A549 (cell line): ENCODE measurements at regions not wholly inside any gene's neighbourhood (a gene's known extent, or its start where the extent isn't known, plus 50 kb on each side); places are given as distances from the start of the nearest gene placed in this dataset.

Source experiments
- ATAC-seq, 2 experiments: fragments of 200-7000 bp in 1 of 2; fragments of >200 bp in 1 of 2; cut with Nextera tagmentation in 1 of 2; cut with Tn5 transposase in 1 of 2; 3 replicates each; pipeline versions ENCODE4 v1.8.0 to v1.9.1; 2018 to 2020; ENCODE audit warnings: mild to moderate bottlenecking in 1 of 2, moderate library complexity in 1 of 2
- CTCF ChIA-PET: fragments of 300-600 bp; sonication (Branson Sonifier 250); formaldehyde crosslinking; extraction: SDS; loops from one replicate; lab custom pipeline; 2021; ENCODE audit warnings: antibody characterized with exemption, inconsistent platforms; lab: Yijun Ruan, JAX
- POLR2A ChIA-PET: fragments of 350-600 bp; formaldehyde crosslinking; extraction: SDS; loops from one replicate; lab custom pipeline; 2021; ENCODE audit warnings: antibody characterized with exemption, inconsistent platforms; lab: Yijun Ruan, JAX
- DNase-seq, 2 experiments: peaks; one replicate each; pipeline versions ENCODE4 v3.0.0 to v3.0.0-alpha.2; 2011 to 2016; ENCODE audit warnings: low read depth in 1 of 2, low spot score in 1 of 2
- FAIRE-seq: peaks from 2 replicates; lab custom pipeline; 2011; peaks lifted over from hg19 to GRCh38; lab: Jason Lieb, UNC
- H3K27ac ChIP-seq, 2 experiments: fragments of >200 bp; sonication (Bioruptor Twin); formaldehyde crosslinking; 3 replicates each; pipeline ENCODE4 v1.5.1; 2016 to 2017
- H3K4me1 ChIP-seq: fragments of >200 bp; sonication (Bioruptor Twin); formaldehyde crosslinking; 3 replicates; pipeline ENCODE4 v1.6.1; 2016
- H3K4me2 ChIP-seq: fragments of >200 bp; sonication (Bioruptor Twin); formaldehyde crosslinking; 3 replicates; pipeline ENCODE4 v1.6.1; 2016
- H3K4me3 ChIP-seq: fragments of >200 bp; sonication (Bioruptor Twin); formaldehyde crosslinking; 3 replicates; pipeline ENCODE4 v1.5.1; 2016
- H3K9me3 ChIP-seq: fragments of >200 bp; sonication (Bioruptor Twin); formaldehyde crosslinking; 3 replicates; pipeline ENCODE4 v1.6.1; 2016
- CBX8 ChIP-seq: fragments of 200-600 bp; sonication (generic); IDR thresholded peaks from 2 replicates; pipeline ENCODE4 v1.6.1; 2016
- CEBPB ChIP-seq, 2 experiments: fragments of >200 bp in 1 of 2; sonication (Bioruptor Twin) in 1 of 2; formaldehyde crosslinking in 1 of 2; IDR thresholded peaks; 2 replicates each; pipeline ENCODE4 v1.6.1; 2012 to 2016
- CHD2 ChIP-seq: fragments of 150-350 bp; IDR thresholded peaks from 2 replicates; pipeline ENCODE4 v1.6.1; 2014; ENCODE audit warnings: low read length; ENCODE audit not compliant: partially characterized antibody
- E2F6 ChIP-seq: IDR thresholded peaks from 2 replicates; pipeline ENCODE4 v1.6.1; 2012; ENCODE audit warnings: low read depth, borderline replicate concordance
- ELK1 ChIP-seq: fragments of 150-350 bp; IDR thresholded peaks from 2 replicates; pipeline ENCODE4 v1.6.1; 2014; ENCODE audit warnings: low read depth, mild to moderate bottlenecking, low read length
- ESRRA ChIP-seq: fragments of 150-350 bp; IDR thresholded peaks from 2 replicates; pipeline ENCODE4 v1.6.1; 2014; ENCODE audit warnings: mild to moderate bottlenecking, low read length, borderline replicate concordance
- FOSB ChIP-seq: fragments of 250-450 bp; sonication (Bioruptor Pico); IDR thresholded peaks from 2 replicates; pipeline ENCODE4 v1.5.0; 2020; ENCODE audit warnings: mild to moderate bottlenecking, moderate library complexity
- FOSL2 ChIP-seq, 2 experiments: fragments of 450-650 bp in 1 of 2; fragments of >200 bp in 1 of 2; sonication (Bioruptor Twin) in 1 of 2; formaldehyde crosslinking; IDR thresholded peaks; 2 replicates each; pipeline versions ENCODE4 v1.5.0 to v1.6.1; 2016 to 2020; ENCODE audit warnings: mild to moderate bottlenecking in 1 of 2, moderate library complexity in 1 of 2
- FOXS1 ChIP-seq: fragments of 250-450 bp; sonication (Bioruptor Pico); IDR thresholded peaks from 2 replicates; pipeline ENCODE4 v1.5.0; 2020; ENCODE audit warnings: mild to moderate bottlenecking, moderate library complexity
- GATA3 ChIP-seq: IDR thresholded peaks from 2 replicates; pipeline ENCODE4 v1.6.1; 2012; ENCODE audit warnings: borderline replicate concordance
- HDAC2 ChIP-seq: fragments of 200-600 bp; sonication (generic); IDR thresholded peaks from 2 replicates; pipeline ENCODE4 v1.6.1; 2016
- HES2 ChIP-seq: fragments of >200 bp; sonication (Bioruptor Twin); formaldehyde crosslinking; IDR thresholded peaks from 2 replicates; pipeline ENCODE4 v1.6.1; 2016
- HOXB13 ChIP-seq: fragments of 250-450 bp; sonication (Bioruptor Pico); IDR thresholded peaks from 2 replicates; pipeline ENCODE4 v1.5.0; 2020; ENCODE audit warnings: low read depth, mild to moderate bottlenecking, moderate library complexity
- JUN ChIP-seq, 2 experiments: fragments of >200 bp; sonication (Bioruptor Twin); formaldehyde crosslinking; IDR thresholded peaks; 2 replicates in 1 of 2; 3 replicates in 1 of 2; pipeline ENCODE4 v1.6.1; 2016 to 2017
- KDM1A ChIP-seq: fragments of 200-600 bp; sonication (generic); IDR thresholded peaks from 2 replicates; pipeline ENCODE4 v1.6.1; 2016; ENCODE audit warnings: low read depth, mild to moderate bottlenecking
- KDM5A ChIP-seq: fragments of 200-600 bp; sonication (generic); IDR thresholded peaks from 2 replicates; pipeline ENCODE4 v1.6.1; 2016; ENCODE audit warnings: antibody characterized with exemption, mild to moderate bottlenecking
- MAFK ChIP-seq: fragments of 450-650 bp; IDR thresholded peaks from 2 replicates; pipeline ENCODE4 v1.6.1; 2014; ENCODE audit not compliant: partially characterized antibody
- MYC ChIP-seq: IDR thresholded peaks from 2 replicates; pipeline ENCODE4 v1.6.1; 2012; ENCODE audit warnings: mild to moderate bottlenecking, inconsistent platforms, low read length, improper control_type of control experiment, borderline replicate concordance
- NFE2L2 ChIP-seq: fragments of 150-350 bp; conservative IDR thresholded peaks from 2 replicates; pipeline ENCODE4 v1.6.1; 2014; ENCODE audit warnings: low read length
- NPAS2 ChIP-seq: fragments of 250-450 bp; sonication (Bioruptor Pico); IDR thresholded peaks from 2 replicates; pipeline ENCODE4 v1.8.0; 2022; ENCODE audit warnings: mild to moderate bottlenecking, moderate library complexity, borderline replicate concordance
- PBX3 ChIP-seq: IDR thresholded peaks from 2 replicates; pipeline ENCODE4 v1.6.1; 2012
- PHF8 ChIP-seq: fragments of 200-600 bp; sonication (generic); IDR thresholded peaks from 2 replicates; pipeline ENCODE4 v1.6.1; 2016; ENCODE audit warnings: low read depth, mild to moderate bottlenecking, antibody characterized with exemption, moderate library complexity, borderline replicate concordance
- RAD21 ChIP-seq, 2 experiments: fragments of >200 bp in 1 of 2; sonication (Bioruptor Twin) in 1 of 2; formaldehyde crosslinking in 1 of 2; IDR thresholded peaks in 1 of 2; conservative IDR thresholded peaks in 1 of 2; 2 replicates in 1 of 2; 3 replicates in 1 of 2; pipeline ENCODE4 v1.6.1; 2012 to 2018; ENCODE audit warnings: inconsistent platforms in 1 of 2
- RARB ChIP-seq: fragments of 250-450 bp; sonication (Bioruptor Pico); IDR thresholded peaks from 2 replicates; pipeline ENCODE4 v1.8.0; 2021; ENCODE audit warnings: mild to moderate bottlenecking, moderate library complexity
- RCOR1 ChIP-seq: fragments of 150-350 bp; IDR thresholded peaks from 2 replicates; pipeline ENCODE4 v1.6.1; 2014; ENCODE audit warnings: antibody characterized with exemption, low read length, low read depth
- RFX5 ChIP-seq: fragments of 450-650 bp; IDR thresholded peaks from 2 replicates; pipeline ENCODE4 v1.7.1; 2014; ENCODE audit warnings: antibody characterized with exemption, mild to moderate bottlenecking, moderate library complexity
- SMC3 ChIP-seq: fragments of >200 bp; sonication (Bioruptor Twin); formaldehyde crosslinking; IDR thresholded peaks from 3 replicates; pipeline ENCODE4 v1.6.1; 2018; ENCODE audit warnings: inconsistent platforms
- TP53 ChIP-seq: fragments of 250-450 bp; sonication (Bioruptor Pico); IDR thresholded peaks from 2 replicates; pipeline ENCODE4 v1.5.0; 2021; ENCODE audit warnings: mild to moderate bottlenecking, moderate library complexity
- USF2 ChIP-seq: fragments of 450-650 bp; IDR thresholded peaks from 2 replicates; pipeline ENCODE4 v1.6.1; 2014; ENCODE audit warnings: antibody characterized with exemption
- ZFP36 ChIP-seq: fragments of 450-650 bp; IDR thresholded peaks from 2 replicates; pipeline ENCODE4 v1.6.1; 2014; ENCODE audit warnings: borderline replicate concordance; ENCODE audit not compliant: partially characterized antibody
- ZSCAN20 ChIP-seq: fragments of 250-450 bp; sonication (Bioruptor Pico); IDR thresholded peaks from 2 replicates; pipeline ENCODE4 v1.8.0; 2022; ENCODE audit warnings: mild to moderate bottlenecking, moderate library complexity
- WGBS: methylation state at CpG from one replicate; pipeline ENCODE4 v1.1.6; 2017; ENCODE audit errors: missing lambda C conversion rate; 5-methylcytosine and 5-hydroxymethylcytosine counted together

- CTCF ChIA-PET = interaction anchor here (1.0 kb wide), 1 partner anchor 86 kb away, joined by 3 read pairs; no protein-coding TSS in a partner anchor
- no peak overlapping the region for H3K4me2 ChIP-seq
- TF ChIP-seq CHD2 = no peak
- no peak for TF ChIP-seq SMC3
- no peak for TF ChIP-seq RARB
- no peak for TF ChIP-seq CBX8
- no peak for TF ChIP-seq PHF8
- no peak for TF ChIP-seq ESRRA
- no peak for TF ChIP-seq KDM1A
- no peak for FAIRE-seq
- H3K27ac ChIP-seq = no peak overlapping the region
- ATAC-seq = no peak
- H3K9me3 ChIP-seq = no peaks in the 10 kb centered on the region
- H3K4me1 ChIP-seq = no peaks in the 10 kb centered on the region
- WGBS = 17% methylated on average over 1 of the region's 8 CpGs
- DNase-seq = no peak
- no peak overlapping the region for H3K4me3 ChIP-seq
- POLR2A ChIA-PET = no interaction called here
These were observed 658.6 kb downstream of the AMY1C start for GRCh38 chr1:104408268-104408667.

- Histone ChIP-seq H3K4me2 (no peak overlapping the region), H3K9me3 (no peaks in the 10 kb centered on the region), H3K27ac (no peak overlapping the region), H3K4me1 (no peaks in the 10 kb centered on the region), H3K4me3 (no peak overlapping the region)
- CTCF ChIA-PET = no interaction called here
- WGBS = 31% methylated on average over 4 of the region's 4 CpGs
- POLR2A ChIA-PET = no interaction called here
- no peak for FAIRE-seq
- DNase-seq = no peak
- ATAC-seq = no peak
- TF ChIP-seq PBX3 = no peak
- TF ChIP-seq ZSCAN20 (CRISPR knock-in tag) = no peak
- no peak for TF ChIP-seq RCOR1
- no peak for TF ChIP-seq NFE2L2
- no peak for TF ChIP-seq FOXS1 (CRISPR knock-in tag)
- no peak for TF ChIP-seq MYC
- TF ChIP-seq CHD2 = no peak
- no peak for TF ChIP-seq MAFK
- TF ChIP-seq NPAS2 (CRISPR knock-in tag) = no peak
- no peak for TF ChIP-seq GATA3
- no peak for TF ChIP-seq RAD21 (conservative IDR thresholded peaks at IDR 0.05 in 1 of 2, IDR thresholded peaks at IDR 0.05 in 1 of 2)
- no peak for TF ChIP-seq ELK1
- no peak for TF ChIP-seq ZFP36
- TF ChIP-seq HES2 = no peak
- no peak for TF ChIP-seq KDM1A
These were observed 685.6 kb downstream of the AMY1C start for GRCh38 chr1:104435255-104435654.

- no peak for ATAC-seq
- ChIA-PET POLR2A (no interaction called here), CTCF (no interaction called here)
- FAIRE-seq = no peak
- H3K9me3 ChIP-seq = no peaks in the 10 kb centered on the region
- 0% methylated on average over 1 of the region's 1 CpG for WGBS
- no peaks in the 10 kb centered on the region for H3K4me1 ChIP-seq
- DNase-seq = no peak
- H3K4me2 ChIP-seq = no peak overlapping the region
- H3K27ac ChIP-seq = no peak overlapping the region
- H3K4me3 ChIP-seq = no peak overlapping the region
- TF ChIP-seq E2F6 = no peak
- no peak for TF ChIP-seq TP53 (CRISPR knock-in tag)
- TF ChIP-seq RFX5 = no peak
- TF ChIP-seq KDM5A = no peak
- TF ChIP-seq ELK1 = no peak
- TF ChIP-seq RARB = no peak
- TF ChIP-seq PBX3 = no peak
- no peak for TF ChIP-seq HDAC2
- no peak for TF ChIP-seq FOXS1 (CRISPR knock-in tag)
- TF ChIP-seq FOSL2 (IDR thresholded peaks at IDR 0.05) = no peak
- no peak for TF ChIP-seq FOSL2 (CRISPR knock-in tag; IDR thresholded peaks at IDR 0.05)
- no peak for TF ChIP-seq FOSB (CRISPR knock-in tag)
- no peak for TF ChIP-seq CEBPB (IDR thresholded peaks at IDR 0.05)
- TF ChIP-seq HOXB13 = no peak
- no peak for TF ChIP-seq JUN (IDR thresholded peaks at IDR 0.05)
- no peak for TF ChIP-seq USF2
These were observed 690.3 kb downstream of the AMY1C start for GRCh38 chr1:104440011-104440410.
